ENCODE measurements at regions not wholly inside any gene's neighbourhood (a gene's known extent, or its start where the extent isn't known, plus 50 kb on each side); places are given as distances from the start of the nearest gene placed in this dataset.

- TF ChIP-seq CTCF (conservative IDR thresholded peaks at IDR 0.05) (no peak), EZH2 (IDR thresholded peaks at IDR 0.05; ENCODE audit: low read depth) (no peak)
Observed at GRCh38 chr3:33954956-33955355, 156.5 kb downstream of the PDCD6IP start.
